WERI-Rb-1 (cell line): ENCODE measurements at regions not wholly inside any gene's neighbourhood (a gene's known extent, or its start where the extent isn't known, plus 50 kb on each side); places are given as distances from the start of the nearest gene placed in this dataset.

Experiments
- DNase-seq: peaks from one replicate; pipeline ENCODE4 v3.0.0-alpha.2; 2020
- H3K27ac ChIP-seq: fragments of 250-450 bp; sonication (Bioruptor Pico); 2 replicates; pipeline ENCODE4 v1.5.1; 2020; ENCODE audit warnings: mild to moderate bottlenecking, moderate library complexity
- H3K27me3 ChIP-seq: fragments of 250-450 bp; sonication (Bioruptor Pico); 2 replicates; pipeline ENCODE4 v1.5.1; 2021; ENCODE audit warnings: mild to moderate bottlenecking, low read depth, moderate library complexity; ENCODE audit not compliant: insufficient read depth, severe bottlenecking
- H3K36me3 ChIP-seq: fragments of 250-450 bp; sonication (Bioruptor Pico); 2 replicates; pipeline ENCODE4 v1.5.1; 2020; ENCODE audit warnings: mild to moderate bottlenecking, moderate library complexity
- H3K4me3 ChIP-seq: 2 replicates; pipeline ENCODE4 v1.5.1; 2011; ENCODE audit warnings: low read depth, mild to moderate bottlenecking, control low read depth, low read length
- H3K9me3 ChIP-seq: fragments of 250-450 bp; sonication (Bioruptor Pico); 2 replicates; pipeline ENCODE4 v1.5.1; 2021; ENCODE audit warnings: mild to moderate bottlenecking, moderate library complexity; ENCODE audit not compliant: severe bottlenecking
- TF ChIP-seq, protein P1 (sequence below): IDR thresholded peaks from 2 replicates; pipeline ENCODE4 v1.5.1; 2011; ENCODE audit warnings: low read depth, mild to moderate bottlenecking, control low read depth, inconsistent platforms, low read length

- TF ChIP-seq, protein P1, sequence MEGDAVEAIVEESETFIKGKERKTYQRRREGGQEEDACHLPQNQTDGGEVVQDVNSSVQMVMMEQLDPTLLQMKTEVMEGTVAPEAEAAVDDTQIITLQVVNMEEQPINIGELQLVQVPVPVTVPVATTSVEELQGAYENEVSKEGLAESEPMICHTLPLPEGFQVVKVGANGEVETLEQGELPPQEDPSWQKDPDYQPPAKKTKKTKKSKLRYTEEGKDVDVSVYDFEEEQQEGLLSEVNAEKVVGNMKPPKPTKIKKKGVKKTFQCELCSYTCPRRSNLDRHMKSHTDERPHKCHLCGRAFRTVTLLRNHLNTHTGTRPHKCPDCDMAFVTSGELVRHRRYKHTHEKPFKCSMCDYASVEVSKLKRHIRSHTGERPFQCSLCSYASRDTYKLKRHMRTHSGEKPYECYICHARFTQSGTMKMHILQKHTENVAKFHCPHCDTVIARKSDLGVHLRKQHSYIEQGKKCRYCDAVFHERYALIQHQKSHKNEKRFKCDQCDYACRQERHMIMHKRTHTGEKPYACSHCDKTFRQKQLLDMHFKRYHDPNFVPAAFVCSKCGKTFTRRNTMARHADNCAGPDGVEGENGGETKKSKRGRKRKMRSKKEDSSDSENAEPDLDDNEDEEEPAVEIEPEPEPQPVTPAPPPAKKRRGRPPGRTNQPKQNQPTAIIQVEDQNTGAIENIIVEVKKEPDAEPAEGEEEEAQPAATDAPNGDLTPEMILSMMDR: no peak
- Histone ChIP-seq H3K27me3 (peaks cover 19% of the 10 kb centered on the region), H3K9me3 (no peaks in the 10 kb centered on the region), H3K27ac (no peak overlapping the region), H3K4me3 (no peak overlapping the region), H3K36me3 (no peaks in the 10 kb centered on the region)
- no peak for DNase-seq
Observed at GRCh38 chr20:5432030-5432429, 115.3 kb upstream of the PROKR2 start.

GRCh38 chr20:5430670-5431069, 113.9 kb upstream of the PROKR2 start:
- H3K4me3 ChIP-seq: no peak overlapping the region
- DNase-seq: no peak
- H3K27me3 ChIP-seq: peaks cover 17% of the 10 kb centered on the region
- H3K36me3 ChIP-seq: no peaks in the 10 kb centered on the region
- TF ChIP-seq, protein P1: 0 out of 2 replicates have a peak, but pooled peaks have one; percentile 17
- no peak overlapping the region for H3K27ac ChIP-seq
- no peaks in the 10 kb centered on the region for H3K9me3 ChIP-seq

DNA sequence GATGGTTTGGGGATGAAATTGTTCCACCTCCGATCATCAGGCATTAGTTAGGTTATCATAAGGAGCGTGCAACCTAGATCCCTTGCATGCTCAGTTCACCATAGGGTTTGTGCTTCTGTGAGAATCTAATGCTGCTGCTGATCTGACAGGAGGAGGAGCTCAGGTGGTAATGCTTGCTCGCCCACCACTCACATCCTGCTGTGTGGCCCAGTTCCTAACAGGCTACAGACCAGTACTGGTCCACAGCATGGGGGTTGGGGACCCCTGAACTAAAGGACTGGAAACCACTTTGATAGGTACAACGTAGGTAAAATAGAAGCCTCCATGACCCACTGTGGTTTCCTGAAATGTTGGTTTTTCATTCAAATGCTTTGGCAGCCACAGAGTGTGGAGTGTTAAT, 109.3 kb upstream of the PROKR2 start:
- Histone ChIP-seq H3K27me3 (peaks cover 2% of the 10 kb centered on the region), H3K4me3 (no peak overlapping the region), H3K27ac (no peak overlapping the region), H3K9me3 (peaks cover 3% of the 10 kb centered on the region), H3K36me3 (no peaks in the 10 kb centered on the region)
- TF ChIP-seq, protein P1: no peak
- no peak for DNase-seq

DNA sequence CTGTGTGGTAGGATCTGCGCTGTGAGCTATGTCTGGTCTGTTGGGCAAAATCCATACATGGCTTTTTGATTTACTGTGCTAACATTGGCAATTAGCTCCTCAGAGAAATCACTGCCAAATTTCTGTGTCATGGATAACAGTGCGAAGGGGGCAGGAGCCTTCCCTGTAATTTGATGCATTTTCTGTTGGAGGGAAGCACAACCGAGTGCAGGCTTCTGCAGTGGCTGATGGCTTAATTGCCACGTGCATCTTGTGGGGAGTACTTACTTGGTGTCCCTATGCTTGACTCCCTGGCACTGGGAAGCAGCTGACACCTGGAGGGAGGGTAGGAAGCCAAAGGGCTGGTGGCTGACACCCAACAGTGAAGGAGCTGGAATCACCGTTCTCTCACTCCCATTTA, 99.3 kb upstream of the PROKR2 start:
- Histone ChIP-seq H3K4me3 (no peak overlapping the region), H3K27me3 (peaks cover 4% of the 10 kb centered on the region)

GRCh38 chr20:5413394-5413793, 96.6 kb upstream of the PROKR2 start:
- H3K27ac ChIP-seq: no peak overlapping the region
- TF ChIP-seq, protein P1: no peak
- H3K27me3 ChIP-seq: no peaks in the 10 kb centered on the region
- no peak overlapping the region for H3K4me3 ChIP-seq
- H3K9me3 ChIP-seq: no peaks in the 10 kb centered on the region
- no peaks in the 10 kb centered on the region for H3K36me3 ChIP-seq
- no peak for DNase-seq

More for the DNA sequence above, 99.3 kb upstream of the PROKR2 start:
- TF ChIP-seq, protein P1: no peak
- Histone ChIP-seq H3K27ac (no peak overlapping the region), H3K36me3 (no peaks in the 10 kb centered on the region), H3K9me3 (no peaks in the 10 kb centered on the region)
- no peak for DNase-seq

DNA sequence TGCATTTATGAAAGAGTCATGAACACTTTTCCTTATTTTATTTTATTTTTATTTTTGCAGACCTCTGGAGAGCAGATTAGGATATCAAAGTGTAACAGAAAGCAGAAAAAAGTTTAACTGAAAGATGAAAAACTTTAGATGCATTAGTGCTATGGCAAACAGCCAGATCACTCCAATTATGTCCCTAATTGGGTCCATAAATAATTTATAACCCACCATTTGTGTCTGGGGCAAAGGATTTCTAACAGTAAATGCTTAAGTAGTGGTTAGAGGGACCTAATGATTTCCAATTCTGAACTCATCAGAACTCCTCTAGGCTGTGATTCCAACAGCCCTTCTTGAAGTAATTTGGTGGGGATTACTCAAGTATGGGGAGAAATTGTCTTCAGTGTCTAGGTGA, 93.7 kb upstream of the PROKR2 start:
- TF ChIP-seq, protein P1: no peak

More for the DNA sequence above, 93.7 kb upstream of the PROKR2 start:
- H3K4me3 ChIP-seq: no peak overlapping the region
- no peak overlapping the region for H3K27ac ChIP-seq
- H3K36me3 ChIP-seq: no peaks in the 10 kb centered on the region
- no peaks in the 10 kb centered on the region for H3K9me3 ChIP-seq
- H3K27me3 ChIP-seq: no peaks in the 10 kb centered on the region
- no peak for DNase-seq
